Parathyroid adenoma (tissue), 2 donors: ENCODE measurements at regions not wholly inside any gene's neighbourhood (a gene's known extent, or its start where the extent isn't known, plus 50 kb on each side); places are given as distances from the start of the nearest gene placed in this dataset.

Source experiments
- H2AFZ ChIP-seq: fragments of 300-600 bp; sonication (generic); one replicate; pipeline ENCODE4 v1.7.0; 2017; ENCODE audit warnings: antibody characterized with exemption, mild to moderate bottlenecking
- H3K27ac ChIP-seq: fragments of 300-600 bp; sonication (generic); one replicate; pipeline ENCODE4 v1.7.0; 2017
- H3K27me3 ChIP-seq: fragments of 300-600 bp; sonication (generic); one replicate; pipeline ENCODE4 v1.7.0; 2017; ENCODE audit warnings: low read length; ENCODE audit not compliant: control insufficient read depth, insufficient read depth
- H3K36me3 ChIP-seq: fragments of 300-600 bp; sonication (generic); one replicate; pipeline ENCODE4 v1.7.0; 2017; ENCODE audit warnings: low read length; ENCODE audit not compliant: control insufficient read depth, insufficient read depth
- H3K4me1 ChIP-seq: fragments of 300-600 bp; sonication (generic); one replicate; pipeline ENCODE4 v1.7.0; 2017; ENCODE audit warnings: control low read depth
- H3K4me2 ChIP-seq: fragments of 300-600 bp; sonication (generic); one replicate; pipeline ENCODE4 v1.7.0; 2017; ENCODE audit warnings: low read length
- H3K4me3 ChIP-seq: fragments of 300-600 bp; sonication (generic); one replicate; pipeline ENCODE4 v1.7.0; 2017; ENCODE audit warnings: low read depth, low read length
- H3K79me2 ChIP-seq: fragments of 300-600 bp; sonication (generic); one replicate; pipeline ENCODE4 v1.7.0; 2017; ENCODE audit warnings: control low read depth
- H3K9ac ChIP-seq: fragments of 300-600 bp; sonication (generic); one replicate; pipeline ENCODE4 v1.7.0; 2017; ENCODE audit warnings: mild to moderate bottlenecking
- H3K9me3 ChIP-seq: fragments of 300-600 bp; sonication (generic); one replicate; pipeline ENCODE4 v1.7.0; 2017; ENCODE audit warnings: low read length; ENCODE audit not compliant: control insufficient read depth
- CTCF ChIP-seq: fragments of 300-600 bp; sonication (generic); IDR thresholded peaks from one replicate; pipeline ENCODE4 v1.7.0; 2017; ENCODE audit warnings: antibody characterized with exemption, mild to moderate bottlenecking
- donor health status: primary hyperparathyroidism.

- no peaks in the 10 kb centered on the region for H3K79me2 ChIP-seq
- H2AFZ ChIP-seq = peak overlapping the region; percentile 1
- H3K9ac ChIP-seq = no peak overlapping the region
- no peaks in the 10 kb centered on the region for H3K36me3 ChIP-seq
- H3K4me1 ChIP-seq = no peaks in the 10 kb centered on the region
- H3K9me3 ChIP-seq = no peaks in the 10 kb centered on the region
- H3K4me2 ChIP-seq = no peak overlapping the region
- H3K27me3 ChIP-seq = no peaks in the 10 kb centered on the region
- no peak overlapping the region for H3K4me3 ChIP-seq
- H3K27ac ChIP-seq = no peak overlapping the region
- TF ChIP-seq CTCF = no peak
Measured at GRCh38 chr20:6683021-6683977, 84.2 kb upstream of the BMP2 start.

GRCh38 chr20:6680854-6681253 lies 86.6 kb upstream of the BMP2 start:
- Histone ChIP-seq H3K4me3 (no peak overlapping the region), H3K4me2 (no peak overlapping the region), H2AFZ (no peak overlapping the region), H3K79me2 (no peaks in the 10 kb centered on the region), H3K9me3 (no peaks in the 10 kb centered on the region), H3K27ac (no peak overlapping the region), H3K36me3 (no peaks in the 10 kb centered on the region), H3K27me3 (no peaks in the 10 kb centered on the region), H3K4me1 (no peaks in the 10 kb centered on the region), H3K9ac (no peak overlapping the region)
- TF ChIP-seq CTCF = no peak

GRCh38 chr20:6680441-6680840 lies 87.0 kb upstream of the BMP2 start:
- Histone ChIP-seq H3K4me2 (no peak overlapping the region), H3K9ac (no peak overlapping the region), H3K79me2 (no peaks in the 10 kb centered on the region), H2AFZ (no peak overlapping the region), H3K9me3 (no peaks in the 10 kb centered on the region), H3K36me3 (no peaks in the 10 kb centered on the region), H3K27me3 (no peaks in the 10 kb centered on the region), H3K27ac (no peak overlapping the region), H3K4me1 (no peaks in the 10 kb centered on the region), H3K4me3 (no peak overlapping the region)
- TF ChIP-seq CTCF = no peak

GRCh38 chr20:6679086-6679485 lies 88.4 kb upstream of the BMP2 start:
- Histone ChIP-seq H3K27ac (no peak overlapping the region), H3K79me2 (no peaks in the 10 kb centered on the region), H3K4me3 (no peak overlapping the region), H3K4me2 (no peak overlapping the region), H3K9me3 (no peaks in the 10 kb centered on the region), H3K9ac (no peak overlapping the region), H2AFZ (no peak overlapping the region), H3K36me3 (no peaks in the 10 kb centered on the region), H3K4me1 (no peaks in the 10 kb centered on the region), H3K27me3 (no peaks in the 10 kb centered on the region)
- no peak for TF ChIP-seq CTCF

- no peaks in the 10 kb centered on the region for H3K36me3 ChIP-seq
- no peak overlapping the region for H3K9ac ChIP-seq
- H3K79me2 ChIP-seq = no peaks in the 10 kb centered on the region
- no peak overlapping the region for H3K4me3 ChIP-seq
- no peaks in the 10 kb centered on the region for H3K4me1 ChIP-seq
- no peaks in the 10 kb centered on the region for H3K9me3 ChIP-seq
- no peak for TF ChIP-seq CTCF
- no peaks in the 10 kb centered on the region for H3K27me3 ChIP-seq
- H3K4me2 ChIP-seq = no peak overlapping the region
- no peak overlapping the region for H2AFZ ChIP-seq
- H3K27ac ChIP-seq = no peak overlapping the region
Measured at GRCh38 chr20:6678101-6678500, 89.4 kb upstream of the BMP2 start.
